Astrocyte (in vitro differentiated cells and primary cell): ENCODE measurements at regions not wholly inside any gene's neighbourhood (a gene's known extent, or its start where the extent isn't known, plus 50 kb on each side); places are given as distances from the start of the nearest gene placed in this dataset.
"Not testable (repeated sequence)": the region's sequence is repeated elsewhere in the genome, so short reads cannot be mapped to it uniquely, and the experiment has no call there.

Experiments used
- EZH2 ChIP-seq: IDR thresholded peaks from 2 replicates; pipeline ENCODE4 v1.6.1; 2012; ENCODE audit warnings: mild to moderate bottlenecking, low read length, inconsistent platforms; ENCODE audit not compliant: insufficient read depth
- TF ChIP-seq, protein P1 (sequence below): IDR thresholded peaks from 2 replicates; pipeline ENCODE4 v1.5.1; 2011; ENCODE audit warnings: low read depth, mild to moderate bottlenecking, inconsistent platforms, low read length, moderate library complexity; ENCODE audit not compliant: insufficient read depth

DNA sequence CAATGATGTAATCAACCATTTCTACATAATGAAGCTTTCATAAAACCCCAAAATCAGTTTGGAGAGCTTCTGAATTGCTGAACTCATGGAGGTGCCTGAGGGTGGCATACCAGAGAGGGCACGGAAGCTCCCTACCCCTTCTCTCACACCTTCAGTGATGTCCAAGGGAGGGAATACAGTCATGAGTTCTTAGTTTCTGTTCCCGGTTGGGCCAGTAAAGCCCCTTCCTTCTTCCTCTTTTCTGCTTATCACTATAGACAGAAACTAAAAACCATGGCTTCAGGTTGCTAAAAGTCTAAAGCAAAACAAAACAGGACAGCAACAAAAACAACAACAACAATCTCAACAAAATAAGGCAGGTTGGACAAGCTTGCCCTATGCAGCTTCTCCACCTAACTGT is 260.0 kb downstream of the SPATA31A6 start:
- TF ChIP-seq, protein P1, sequence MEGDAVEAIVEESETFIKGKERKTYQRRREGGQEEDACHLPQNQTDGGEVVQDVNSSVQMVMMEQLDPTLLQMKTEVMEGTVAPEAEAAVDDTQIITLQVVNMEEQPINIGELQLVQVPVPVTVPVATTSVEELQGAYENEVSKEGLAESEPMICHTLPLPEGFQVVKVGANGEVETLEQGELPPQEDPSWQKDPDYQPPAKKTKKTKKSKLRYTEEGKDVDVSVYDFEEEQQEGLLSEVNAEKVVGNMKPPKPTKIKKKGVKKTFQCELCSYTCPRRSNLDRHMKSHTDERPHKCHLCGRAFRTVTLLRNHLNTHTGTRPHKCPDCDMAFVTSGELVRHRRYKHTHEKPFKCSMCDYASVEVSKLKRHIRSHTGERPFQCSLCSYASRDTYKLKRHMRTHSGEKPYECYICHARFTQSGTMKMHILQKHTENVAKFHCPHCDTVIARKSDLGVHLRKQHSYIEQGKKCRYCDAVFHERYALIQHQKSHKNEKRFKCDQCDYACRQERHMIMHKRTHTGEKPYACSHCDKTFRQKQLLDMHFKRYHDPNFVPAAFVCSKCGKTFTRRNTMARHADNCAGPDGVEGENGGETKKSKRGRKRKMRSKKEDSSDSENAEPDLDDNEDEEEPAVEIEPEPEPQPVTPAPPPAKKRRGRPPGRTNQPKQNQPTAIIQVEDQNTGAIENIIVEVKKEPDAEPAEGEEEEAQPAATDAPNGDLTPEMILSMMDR, result not testable (repeated sequence)
- not testable (repeated sequence) for TF ChIP-seq EZH2
